HCT116 (cell line): ENCODE measurements at regions not wholly inside any gene's neighbourhood (a gene's known extent, or its start where the extent isn't known, plus 50 kb on each side); places are given as distances from the start of the nearest gene placed in this dataset.

Experiments used
- ATAC-seq: fragments of 200-7000 bp; cut with Tn5 transposase; 2 replicates; pipeline ENCODE4 v1.9.1; 2020; ENCODE audit warnings: mild to moderate bottlenecking, moderate library complexity
- BruUV-seq: library from RNA; stranded (reverse); fragments of 400-500 nt; replicated peaks from 2 replicates; lab custom pipeline; 2021; lab: Mats Ljungman, UMichigan
- CTCF ChIA-PET: fragments of 300-600 bp; sonication (Branson Sonifier 250); formaldehyde crosslinking; loops from one replicate; lab custom pipeline; 2021; ENCODE audit warnings: antibody characterized with exemption; lab: Charles Lee
- POLR2A ChIA-PET: fragments of 300-600, 350-600 bp; sonication (Branson Sonifier 250); formaldehyde crosslinking; loops from one replicate; lab custom pipeline; 2021; ENCODE audit warnings: antibody characterized with exemption; lab: Charles Lee
- RAD21 ChIA-PET, 2 experiments: fragments of 300-600 bp; sonication (Branson Sonifier 250); formaldehyde crosslinking; loops; one replicate each; lab custom pipeline; 2023; ENCODE audit warnings: low total read pairs in 2 of 2; ENCODE audit not compliant: uncharacterized antibody in 2 of 2, unreplicated experiment in 2 of 2, low non-redundant PET in 1 of 2; lab: Charles Lee
- DNase-seq: peaks from one replicate; pipeline ENCODE4 v3.0.0-alpha.2; 2010; ENCODE audit warnings: low read depth, low spot score
- H2AFZ ChIP-seq: fragments of 200-600 bp; shearing (Covaris generic), sonication (generic); 2 replicates; pipeline ENCODE4 v1.6.1; 2017; ENCODE audit warnings: low read depth, mixed run types, mixed read lengths, antibody characterized with exemption, low read length; ENCODE audit not compliant: poor library complexity, severe bottlenecking
- H3K27ac ChIP-seq: 2 replicates; pipeline ENCODE4 v1.5.1; 2012; ENCODE audit warnings: low read depth, low read length
- H3K27me3 ChIP-seq: fragments of 200-600 bp; sonication (generic); 2 replicates; pipeline ENCODE4 v1.6.1; 2016; ENCODE audit warnings: mixed run types, low read length, mixed read lengths; ENCODE audit not compliant: insufficient read depth
- H3K36me3 ChIP-seq, 2 experiments: fragments of 200-500 bp in 1 of 2; fragments of 200-600 bp in 1 of 2; sonication (Bioruptor generic) in 1 of 2; sonication (generic) in 1 of 2; 2 replicates each; pipeline versions ENCODE4 v1.5.1 to v1.6.1; 2014 to 2016; ENCODE audit warnings: low read length in 2 of 2, inconsistent platforms in 1 of 2, mixed read lengths in 1 of 2, mixed run types in 1 of 2; ENCODE audit not compliant: insufficient read depth in 2 of 2, control insufficient read depth in 1 of 2
- H3K4me1 ChIP-seq, 2 experiments: fragments of 200-600 bp in 1 of 2; sonication (generic) in 1 of 2; 2 replicates each; pipeline versions ENCODE4 v1.5.1 to v1.6.1; 2012 to 2017; ENCODE audit warnings: low read length in 2 of 2, inconsistent platforms in 1 of 2, mild to moderate bottlenecking in 1 of 2, mixed read lengths in 1 of 2, mixed run types in 1 of 2, moderate library complexity in 1 of 2; ENCODE audit not compliant: insufficient read depth in 2 of 2, control insufficient read depth in 1 of 2
- H3K4me2 ChIP-seq: fragments of 200-600 bp; sonication (generic); 2 replicates; pipeline ENCODE4 v1.6.1; 2017; ENCODE audit warnings: mixed run types, low read length, mixed read lengths
- H3K4me3 ChIP-seq, 2 experiments: fragments of 200-600 bp in 1 of 2; sonication (generic) in 1 of 2; replicated peaks in 1 of 2; 2 replicates each; pipeline ENCODE4 v1.5.1; 2011 to 2016; ENCODE audit warnings: low read length in 2 of 2, control low read depth in 1 of 2, low read depth in 1 of 2, mild to moderate bottlenecking in 1 of 2, mixed read lengths in 1 of 2, mixed run types in 1 of 2
- H3K79me2 ChIP-seq: fragments of 200-600 bp; sonication (generic); 2 replicates; pipeline ENCODE4 v1.6.1; 2017; ENCODE audit warnings: mild to moderate bottlenecking, mixed run types, low read length, moderate library complexity, mixed read lengths; ENCODE audit not compliant: insufficient read depth
- H3K9ac ChIP-seq: fragments of 200-600 bp; sonication (generic); 2 replicates; pipeline ENCODE4 v1.6.1; 2016; ENCODE audit warnings: low read length, mixed read lengths
- H3K9me2 ChIP-seq: fragments of 200-600 bp; sonication (generic), shearing (Covaris generic); 2 replicates; pipeline ENCODE4 v1.6.1; 2017; ENCODE audit warnings: mixed run types, mild to moderate bottlenecking, moderate library complexity; ENCODE audit not compliant: insufficient read depth
- H3K9me3 ChIP-seq, 2 experiments: fragments of 200-500 bp in 1 of 2; fragments of 200-600 bp in 1 of 2; sonication (Bioruptor generic) in 1 of 2; sonication (generic) in 1 of 2; 2 replicates each; pipeline ENCODE4 v1.6.1; 2014 to 2017; ENCODE audit warnings: low read length in 2 of 2, mixed read lengths in 2 of 2, inconsistent platforms in 1 of 2, low read depth in 1 of 2, mild to moderate bottlenecking in 1 of 2, mixed run types in 1 of 2, moderate library complexity in 1 of 2; ENCODE audit not compliant: control insufficient read depth in 1 of 2, insufficient read depth in 1 of 2
- H4K20me1 ChIP-seq: fragments of 200-600 bp; sonication (generic), shearing (Covaris generic); 2 replicates; pipeline ENCODE4 v1.6.1; 2017; ENCODE audit warnings: mixed run types, mild to moderate bottlenecking, moderate library complexity; ENCODE audit not compliant: insufficient read depth
- CTCF ChIP-seq, 3 experiments: fragments of 200-600 bp in 1 of 3; sonication (generic) in 1 of 3; IDR thresholded peaks in 2 of 3; conservative IDR thresholded peaks in 1 of 3; 2 replicates each; pipeline ENCODE4 v1.5.1; 2012 to 2017; ENCODE audit warnings: low read depth in 2 of 3, low read length in 2 of 3, antibody characterized with exemption in 1 of 3, borderline replicate concordance in 1 of 3, control low read depth in 1 of 3, mild to moderate bottlenecking in 1 of 3, mixed read lengths in 1 of 3, mixed run types in 1 of 3, moderate library complexity in 1 of 3; ENCODE audit not compliant: insufficient read depth in 1 of 3
- EGR1 ChIP-seq: IDR thresholded peaks from 2 replicates; pipeline ENCODE4 v1.6.1; 2012; ENCODE audit warnings: low read depth
- ELF1 ChIP-seq: IDR thresholded peaks from 2 replicates; pipeline ENCODE4 v1.6.1; 2012; ENCODE audit warnings: low read depth, borderline replicate concordance
- JUND ChIP-seq: IDR thresholded peaks from 2 replicates; pipeline ENCODE4 v1.6.1; 2012
- POLR2A ChIP-seq: IDR thresholded peaks from 2 replicates; pipeline ENCODE4 v1.7.0; 2011; ENCODE audit warnings: borderline replicate concordance; ENCODE audit not compliant: insufficient read depth, insufficient read length; ENCODE audit errors: extremely low read depth
- REST ChIP-seq: IDR thresholded peaks from 2 replicates; pipeline ENCODE4 v1.6.1; 2012; ENCODE audit warnings: low read depth
- SIN3A ChIP-seq: IDR thresholded peaks from 2 replicates; pipeline ENCODE4 v1.6.1; 2012; ENCODE audit warnings: low read depth
- SP1 ChIP-seq: IDR thresholded peaks from 2 replicates; pipeline ENCODE4 v1.6.1; 2012; ENCODE audit warnings: low read depth
- SRF ChIP-seq: IDR thresholded peaks from 2 replicates; pipeline ENCODE4 v1.6.1; 2012; ENCODE audit warnings: low read depth
- intact Hi-C: fragments of 100-400 bp; cut with micrococcal nuclease; formaldehyde crosslinking; loops from 2 replicates; pipeline ENCODE4 v1.10.0; 2022

- Histone ChIP-seq H3K9me2 (no peaks in the 10 kb centered on the region), H3K79me2 (no peaks in the 10 kb centered on the region), H2AFZ (no peak overlapping the region), H3K27ac (no peak overlapping the region), H3K36me3 (no peaks in the 10 kb centered on the region), H3K4me2 (no peak overlapping the region), H3K4me1 (no peaks in the 10 kb centered on the region), H3K9ac (no peak overlapping the region), H4K20me1 (no peaks in the 10 kb centered on the region), H3K4me3 (no peak overlapping the region), H3K9me3 (no peaks in the 10 kb centered on the region), H3K27me3 (no peaks in the 10 kb centered on the region)
- RAD21 ChIA-PET = no interaction called here
- CTCF ChIA-PET = no interaction called here
- intact Hi-C loops = no loop called here
- ATAC-seq = no peak
- no peak for TF ChIP-seq REST
- TF ChIP-seq EGR1 = no peak
- TF ChIP-seq ELF1 = no peak
- no peak for TF ChIP-seq SIN3A
- no peak for TF ChIP-seq SRF
- no peak for TF ChIP-seq CTCF (IDR thresholded peaks at IDR 0.05 in 2 of 3, conservative IDR thresholded peaks at IDR 0.05 in 1 of 3; ENCODE audit: borderline replicate concordance in 1 of 3, insufficient read depth in 1 of 3, low read depth in 2 of 3, low read length in 2 of 3)
- no peak for TF ChIP-seq JUND
- no peak for TF ChIP-seq SP1
- TF ChIP-seq POLR2A = no peak
- no peak for DNase-seq
- POLR2A ChIA-PET = no interaction called here
- BruUV-seq = no TSS peak
Measured at GRCh38 chr7:41367967-41368882, 334.7 kb downstream of the INHBA start.
